ENCODE measurements at regions not wholly inside any gene's neighbourhood (a gene's known extent, or its start where the extent isn't known, plus 50 kb on each side); places are given as distances from the start of the nearest gene placed in this dataset.

GRCh38 chr2:23330214-23330613 is 54.8 kb upstream of the KLHL29 start:
- DNase-seq (ENCODE audit: low read depth), result no peak

Measured in non-pigmented ciliary epithelial cell (primary cell).